Ecto neural progenitor cell (in vitro differentiated cells): ENCODE measurements at regions not wholly inside any gene's neighbourhood (a gene's known extent, or its start where the extent isn't known, plus 50 kb on each side); places are given as distances from the start of the nearest gene placed in this dataset.

ENCODE experiments used
- DNase-seq: peaks from one replicate; pipeline ENCODE4 v3.0.0-alpha.2; 2018; ENCODE audit warnings: low spot score

- DNase-seq = no peak
Measured at GRCh38 chr6:9942131-9942530, 472.7 kb downstream of the TFAP2A start.

DNA sequence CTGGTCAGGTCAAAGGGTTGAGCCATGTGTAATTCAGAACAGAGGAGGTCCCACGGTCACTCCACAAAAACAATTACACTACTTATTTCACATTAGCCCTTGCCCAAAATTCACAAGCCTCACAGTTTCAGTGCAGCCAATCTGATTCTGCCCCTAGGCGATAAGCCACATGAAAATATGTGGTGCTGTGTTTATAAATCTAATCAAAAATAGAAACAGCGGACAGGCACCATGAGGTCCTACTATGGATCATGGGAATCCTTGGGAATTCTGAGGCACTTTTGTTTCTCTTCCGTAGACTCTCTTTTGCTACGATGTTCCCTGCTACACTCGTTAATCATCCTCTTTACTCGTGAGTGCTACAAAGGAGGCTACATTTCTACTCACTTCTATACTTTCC is 476.1 kb downstream of the TFAP2A start:
- no peak for DNase-seq

- no peak for DNase-seq
Measured at GRCh38 chr6:9937031-9937763, 477.7 kb downstream of the TFAP2A start.

DNA sequence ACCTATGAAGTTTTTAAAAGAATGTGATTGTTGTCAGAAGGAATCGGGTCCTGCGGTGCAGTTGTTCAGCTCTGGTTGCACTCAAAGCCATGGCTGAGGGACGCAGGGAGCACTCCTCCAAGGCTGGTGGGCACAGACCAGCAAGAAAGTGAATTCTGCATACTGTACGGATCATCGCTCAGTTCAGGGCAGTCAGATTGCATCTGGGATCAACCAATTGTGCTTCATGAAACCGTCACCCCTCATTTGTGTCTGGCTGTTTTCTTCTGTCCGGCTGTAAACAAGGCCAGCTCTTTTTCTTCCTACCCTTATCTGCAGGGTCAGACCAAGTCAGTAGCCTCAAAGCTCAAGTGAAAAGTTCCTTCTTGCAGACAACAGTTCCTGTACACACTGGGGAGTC is 478.3 kb downstream of the TFAP2A start:
- no peak for DNase-seq

DNA sequence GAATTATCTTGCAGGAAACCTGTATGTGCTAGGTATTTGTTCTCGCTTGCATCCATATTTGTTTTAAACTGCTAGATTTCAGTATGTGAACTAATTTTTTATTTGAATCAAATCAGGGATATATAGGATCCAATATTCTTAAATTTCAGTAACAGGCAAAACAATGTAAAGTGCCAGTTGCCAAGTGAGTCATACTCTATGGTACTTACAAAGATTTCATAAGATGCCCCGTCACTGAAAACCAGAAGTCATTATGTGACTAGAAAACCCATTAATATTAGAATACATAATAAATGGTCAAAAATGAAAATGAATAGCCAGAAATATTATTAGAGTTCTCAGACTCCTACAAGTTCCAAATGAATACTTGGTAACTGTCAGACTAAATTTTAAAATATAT is 481.2 kb downstream of the TFAP2A start:
- DNase-seq = no peak

DNA sequence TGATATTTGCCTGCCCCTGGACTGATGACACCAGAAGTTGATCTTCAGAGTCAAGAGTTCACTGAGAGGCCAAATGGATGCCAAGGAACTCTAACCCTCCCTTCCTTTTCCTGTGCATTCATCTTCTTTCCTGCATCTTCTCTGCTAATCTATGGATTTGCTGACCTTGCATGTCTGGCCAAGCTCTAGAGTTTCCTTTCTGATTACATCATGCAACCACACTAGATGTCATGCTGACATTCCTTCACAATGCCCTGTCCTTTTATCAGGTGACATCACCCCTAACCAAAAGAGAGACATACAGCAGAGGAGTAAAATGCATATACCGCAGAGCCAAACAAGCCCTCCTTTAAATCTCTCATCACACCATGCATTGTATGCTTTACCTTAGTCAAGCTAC is 487.6 kb downstream of the TFAP2A start:
- DNase-seq = no peak

DNA sequence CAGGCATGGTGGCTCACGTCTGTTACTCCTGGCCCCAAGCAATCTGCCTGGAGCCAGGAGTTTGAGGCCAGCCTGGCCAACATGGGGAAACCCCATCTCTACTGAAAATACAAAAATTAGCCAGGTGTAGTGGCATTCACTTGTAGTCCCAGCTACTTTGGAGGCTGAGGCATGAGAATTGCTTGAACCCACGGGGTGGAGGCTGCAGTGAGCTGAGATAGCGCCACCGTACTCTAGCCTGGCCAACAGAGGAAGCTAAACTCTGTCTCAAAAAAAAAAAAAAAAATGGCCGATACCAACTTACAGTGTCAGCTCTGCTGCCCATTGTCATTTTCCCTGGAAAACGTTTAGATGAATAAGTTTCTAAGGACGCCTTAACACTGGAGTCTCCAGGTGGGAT is 489.9 kb downstream of the TFAP2A start:
- DNase-seq = no peak

- no peak for DNase-seq
Measured at GRCh38 chr6:9921366-9921765, 493.5 kb downstream of the TFAP2A start.

GRCh38 chr6:9914951-9915350 is 499.9 kb downstream of the TFAP2A start:
- DNase-seq = no peak

DNA sequence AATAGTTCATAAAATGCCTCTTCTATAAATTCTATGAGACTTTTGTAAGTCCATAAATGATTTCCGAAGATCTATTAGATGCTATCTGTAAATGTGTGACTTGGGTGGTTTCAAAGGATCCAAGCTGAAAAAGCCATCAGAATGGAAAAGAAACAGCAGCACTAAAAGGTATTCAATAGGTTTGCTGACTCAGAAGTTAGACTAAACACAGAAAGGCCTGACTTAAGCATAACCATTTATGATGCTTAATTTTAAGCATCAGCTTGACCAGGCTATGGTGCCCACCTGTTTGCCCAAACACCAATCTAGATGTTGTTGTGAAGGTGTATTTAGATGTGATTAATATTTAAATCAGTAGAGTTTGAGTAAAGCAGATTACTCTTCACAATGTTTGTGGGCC is 513.5 kb downstream of the TFAP2A start:
- no peak for DNase-seq

- DNase-seq = no peak
Measured at GRCh38 chr6:9896806-9897205, 518.1 kb downstream of the TFAP2A start.

DNA sequence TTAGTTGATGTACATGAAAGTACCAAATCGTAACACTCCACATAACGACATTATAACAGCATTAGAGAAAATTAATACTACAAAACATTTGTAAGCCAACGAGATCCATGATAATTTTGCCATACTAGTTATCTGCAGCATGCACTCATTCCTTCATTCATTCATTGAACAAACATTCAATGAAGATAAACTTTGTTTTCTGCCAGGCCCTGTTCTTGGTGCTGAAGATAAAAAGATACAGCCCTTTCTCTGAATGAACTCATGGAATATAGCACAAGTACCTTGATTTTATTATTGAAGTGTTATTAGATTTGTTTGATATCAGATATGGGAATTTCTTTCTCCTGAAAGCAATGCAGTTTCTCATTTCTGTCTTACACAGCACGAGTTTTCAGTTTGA is 524.0 kb downstream of the TFAP2A start:
- DNase-seq = no peak

- DNase-seq = no peak
Measured at GRCh38 chr6:9890469-9890868, 524.4 kb downstream of the TFAP2A start.

DNA sequence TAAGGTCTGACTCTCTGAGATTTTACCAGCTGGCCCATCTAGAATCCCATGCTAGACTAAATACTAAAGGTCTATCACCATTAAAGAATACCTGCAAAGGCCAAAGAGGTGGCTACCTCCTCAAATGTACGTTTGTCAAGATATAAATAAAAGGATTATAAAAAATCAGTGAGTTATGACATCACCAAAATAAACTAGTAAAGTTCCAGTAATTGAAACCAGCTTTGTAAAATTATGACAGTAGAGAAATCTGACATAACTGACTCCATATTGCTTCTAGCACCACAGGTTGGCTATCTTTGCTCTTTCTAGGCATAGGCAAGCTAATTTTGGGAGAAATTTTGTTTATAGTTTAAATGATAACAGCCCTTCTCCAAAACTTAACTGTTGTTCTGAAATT is 536.3 kb downstream of the TFAP2A start:
- no peak for DNase-seq

GRCh38 chr6:9875605-9876353 is 539.1 kb downstream of the TFAP2A start:
- no peak for DNase-seq

- DNase-seq = no peak
Measured at GRCh38 chr6:9862603-9863167, 552.2 kb downstream of the TFAP2A start.

- no peak for DNase-seq
Measured at GRCh38 chr6:9851541-9852380, 563.1 kb downstream of the TFAP2A start.

DNA sequence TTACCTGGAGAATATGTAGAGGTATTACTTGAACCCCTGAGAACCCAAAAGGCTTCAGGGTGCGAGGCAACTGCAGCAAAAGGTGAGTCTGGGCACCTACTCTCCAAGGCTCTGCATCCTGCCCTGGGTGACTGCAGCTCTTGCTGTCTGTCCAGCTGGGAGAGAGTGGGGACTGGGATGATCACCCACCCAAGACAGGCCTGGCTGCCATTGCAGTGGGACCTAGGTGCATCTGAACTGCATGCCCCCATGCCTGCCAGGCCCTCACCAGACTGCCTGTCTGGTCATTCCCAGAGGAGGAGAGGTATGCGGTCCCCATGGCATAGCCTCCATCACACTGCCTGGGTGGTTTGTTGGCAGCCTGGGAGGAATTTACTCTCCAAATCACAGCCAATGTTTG is 563.9 kb downstream of the TFAP2A start:
- no peak for DNase-seq

- no peak for DNase-seq
Measured at GRCh38 chr6:9848094-9848493, 566.8 kb downstream of the TFAP2A start.

DNA sequence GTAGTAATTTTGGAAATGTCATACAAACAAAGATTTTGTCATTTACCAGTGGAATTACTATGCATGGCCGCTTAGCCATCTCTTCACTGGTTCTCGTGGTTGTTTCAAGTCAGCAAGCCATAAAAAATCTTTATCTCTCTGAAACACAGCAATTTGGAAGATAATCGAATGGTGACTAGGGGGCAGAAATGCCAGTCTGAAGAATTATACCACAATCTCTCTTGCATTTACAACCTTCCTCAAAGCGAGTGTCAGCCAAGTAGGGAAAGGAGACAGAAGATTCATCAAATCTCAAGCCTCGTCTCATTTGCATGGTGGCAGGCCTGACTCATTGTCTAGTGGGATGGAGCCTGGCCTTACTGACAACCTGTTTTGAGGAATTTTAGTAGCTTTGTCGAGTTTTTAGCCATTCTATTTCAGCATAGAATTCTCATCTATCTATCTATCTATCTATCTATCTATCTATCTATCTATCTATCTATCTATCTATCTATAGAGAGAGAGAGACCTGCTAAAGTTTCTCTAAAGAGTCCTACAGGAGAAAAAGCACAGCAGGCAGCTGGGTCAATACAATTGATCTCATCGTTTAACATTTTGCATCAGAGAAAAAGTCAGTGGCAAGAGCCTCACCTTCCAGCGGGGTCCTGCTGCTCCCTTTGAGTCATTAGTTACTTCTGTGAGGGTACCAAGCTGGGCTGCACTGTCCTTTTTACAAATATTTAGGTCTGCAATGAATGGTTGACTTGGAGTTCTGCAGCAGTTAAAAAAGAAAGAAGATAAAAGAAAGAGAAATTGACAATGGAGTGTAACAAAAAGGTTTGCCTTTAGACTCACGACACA is 572.8 kb downstream of the TFAP2A start:
- no peak for DNase-seq

DNA sequence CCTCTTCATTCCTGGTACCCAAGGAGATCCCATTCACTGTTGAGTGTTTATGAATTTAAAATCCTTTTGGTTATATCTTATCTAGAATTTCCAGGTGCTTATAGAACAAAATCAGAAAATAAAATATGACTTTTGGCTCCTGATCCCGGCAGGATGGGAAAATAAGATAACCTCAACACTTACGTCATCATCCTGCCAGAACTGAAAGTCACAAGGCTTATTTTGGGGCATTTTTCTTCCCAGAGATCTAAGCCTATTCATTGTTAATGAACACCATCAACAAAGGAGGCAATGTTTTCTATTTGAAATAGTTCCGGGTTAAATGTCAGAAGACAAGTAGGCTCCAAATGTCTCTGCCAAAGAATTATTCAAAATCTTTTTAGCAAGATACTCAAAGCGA is 580.6 kb downstream of the TFAP2A start:
- DNase-seq = no peak

GRCh38 chr6:9831783-9832182 is 583.1 kb downstream of the TFAP2A start:
- no peak for DNase-seq
